Neural progenitor cell (in vitro differentiated cells): ENCODE measurements at regions not wholly inside any gene's neighbourhood (a gene's known extent, or its start where the extent isn't known, plus 50 kb on each side); places are given as distances from the start of the nearest gene placed in this dataset.
A peak's percentile ranks its signal among the peaks of the same experiment; 100 is the strongest.

Source experiments
- DNase-seq: peaks from one replicate; pipeline ENCODE4 v3.0.0-alpha.2; 2016; ENCODE audit warnings: low spot score
- H2AFZ ChIP-seq: fragments of 200-600 bp; sonication (generic); replicated peaks from 2 replicates; pipeline ENCODE4 v1.6.1; 2016; ENCODE audit warnings: antibody characterized with exemption
- H3F3A ChIP-seq: fragments of 200-600 bp; sonication (generic); 2 replicates; pipeline ENCODE4 v1.6.1; 2016; ENCODE audit warnings: antibody characterized with exemption, low read depth
- H3K27ac ChIP-seq: fragments of 200-600 bp; sonication (generic); 2 replicates; pipeline ENCODE4 v1.5.1; 2016; ENCODE audit warnings: mild to moderate bottlenecking
- H3K27me3 ChIP-seq: fragments of 200-600 bp; sonication (generic); 2 replicates; pipeline ENCODE4 v1.6.1; 2016; ENCODE audit warnings: mild to moderate bottlenecking, moderate library complexity
- H3K36me3 ChIP-seq: fragments of 200-600 bp; sonication (generic); 2 replicates; pipeline ENCODE4 v1.5.1; 2016
- H3K4me1 ChIP-seq: fragments of 200-600 bp; sonication (generic); 2 replicates; pipeline ENCODE4 v1.6.1; 2016; ENCODE audit warnings: mixed run types
- H3K4me2 ChIP-seq: fragments of 200-600 bp; sonication (generic); 2 replicates; pipeline ENCODE4 v1.6.1; 2016
- H3K4me3 ChIP-seq: fragments of 200-600 bp; sonication (generic); 2 replicates; pipeline ENCODE4 v1.5.1; 2016
- H3K79me2 ChIP-seq: fragments of 200-600 bp; sonication (generic); 2 replicates; pipeline ENCODE4 v1.6.1; 2016; ENCODE audit warnings: low read depth
- H3K9ac ChIP-seq: fragments of 200-600 bp; sonication (generic); 2 replicates; pipeline ENCODE4 v1.6.1; 2016
- H3K9me3 ChIP-seq: fragments of 200-600 bp; sonication (generic); 2 replicates; pipeline ENCODE4 v1.5.1; 2016; ENCODE audit warnings: low read depth
- H4K20me1 ChIP-seq: fragments of 200-600 bp; sonication (generic); 2 replicates; pipeline ENCODE4 v1.6.1; 2016; ENCODE audit warnings: low read depth
- H3K27ac Mint-ChIP-seq: 3 replicates; pipeline ENCODE4 v1.8.0; 2021; ENCODE audit warnings: mixed read lengths
- H3K27me3 Mint-ChIP-seq: 2 replicates; pipeline ENCODE4 v1.8.0; 2022; ENCODE audit warnings: low read depth, mild to moderate bottlenecking, inconsistent platforms, moderate library complexity, mixed read lengths; ENCODE audit not compliant: insufficient read depth
- H3K36me3 Mint-ChIP-seq: 3 replicates; pipeline ENCODE4 v1.8.0; 2021; ENCODE audit warnings: mixed read lengths
- H3K4me1 Mint-ChIP-seq: 3 replicates; pipeline ENCODE4 v1.8.0; 2021; ENCODE audit warnings: mixed read lengths
- H3K4me3 Mint-ChIP-seq: 3 replicates; pipeline ENCODE4 v1.8.0; 2021; ENCODE audit warnings: mild to moderate bottlenecking, moderate library complexity, mixed read lengths
- H3K9me3 Mint-ChIP-seq: 3 replicates; pipeline ENCODE4 v1.8.0; 2020; ENCODE audit warnings: mixed read lengths
- EZH2 ChIP-seq: fragments of 200-600 bp; sonication (generic); IDR thresholded peaks from 2 replicates; pipeline ENCODE4 v1.6.1; 2017; ENCODE audit warnings: antibody characterized with exemption, mild to moderate bottlenecking, moderate library complexity
- EZH2phosphoT487 ChIP-seq: fragments of 200-600 bp; sonication (generic); IDR thresholded peaks from 2 replicates; pipeline ENCODE4 v1.6.1; 2017; ENCODE audit warnings: antibody characterized with exemption
- TF ChIP-seq, protein P1 (sequence below): fragments of 200-600 bp; sonication (generic); IDR thresholded peaks from 2 replicates; pipeline ENCODE4 v1.5.1; 2017; ENCODE audit warnings: antibody characterized with exemption, mild to moderate bottlenecking

DNA sequence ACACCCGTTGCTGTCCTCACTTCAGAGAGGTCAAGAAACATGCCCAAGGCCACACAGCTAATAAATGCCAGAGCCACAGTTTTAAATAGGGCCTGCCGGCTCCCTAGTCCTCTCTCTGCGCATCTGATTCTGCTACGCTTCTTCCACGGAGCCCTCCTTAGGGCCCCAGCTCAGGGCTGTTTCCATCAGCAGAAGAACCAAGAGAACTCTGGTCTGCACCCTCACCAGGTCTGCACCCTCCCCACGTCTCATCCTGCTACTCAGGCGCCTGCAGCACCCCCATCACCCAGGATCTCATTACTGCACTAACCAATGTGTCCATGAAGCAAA is 79.5 kb upstream of the NKD1 start:
- peak overlapping the region; percentile 87 for H3K27ac Mint-ChIP-seq
- H3K36me3 Mint-ChIP-seq = no peaks in the 10 kb centered on the region
- H3K27me3 ChIP-seq = peaks cover 43% of the 10 kb centered on the region
- H3K27ac ChIP-seq = no peak overlapping the region
- no peaks in the 10 kb centered on the region for H3K79me2 ChIP-seq
- TF ChIP-seq EZH2phosphoT487 = no peak
- TF ChIP-seq, protein P1, sequence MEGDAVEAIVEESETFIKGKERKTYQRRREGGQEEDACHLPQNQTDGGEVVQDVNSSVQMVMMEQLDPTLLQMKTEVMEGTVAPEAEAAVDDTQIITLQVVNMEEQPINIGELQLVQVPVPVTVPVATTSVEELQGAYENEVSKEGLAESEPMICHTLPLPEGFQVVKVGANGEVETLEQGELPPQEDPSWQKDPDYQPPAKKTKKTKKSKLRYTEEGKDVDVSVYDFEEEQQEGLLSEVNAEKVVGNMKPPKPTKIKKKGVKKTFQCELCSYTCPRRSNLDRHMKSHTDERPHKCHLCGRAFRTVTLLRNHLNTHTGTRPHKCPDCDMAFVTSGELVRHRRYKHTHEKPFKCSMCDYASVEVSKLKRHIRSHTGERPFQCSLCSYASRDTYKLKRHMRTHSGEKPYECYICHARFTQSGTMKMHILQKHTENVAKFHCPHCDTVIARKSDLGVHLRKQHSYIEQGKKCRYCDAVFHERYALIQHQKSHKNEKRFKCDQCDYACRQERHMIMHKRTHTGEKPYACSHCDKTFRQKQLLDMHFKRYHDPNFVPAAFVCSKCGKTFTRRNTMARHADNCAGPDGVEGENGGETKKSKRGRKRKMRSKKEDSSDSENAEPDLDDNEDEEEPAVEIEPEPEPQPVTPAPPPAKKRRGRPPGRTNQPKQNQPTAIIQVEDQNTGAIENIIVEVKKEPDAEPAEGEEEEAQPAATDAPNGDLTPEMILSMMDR = no peak
- peaks cover 8% of the 10 kb centered on the region for H3K9me3 Mint-ChIP-seq
- H3K4me1 ChIP-seq = peaks cover 31% of the 10 kb centered on the region
- no peak overlapping the region for H3K9ac ChIP-seq
- no peak for DNase-seq
- no peak overlapping the region for H2AFZ ChIP-seq
- H3F3A ChIP-seq = peaks cover 35% of the 10 kb centered on the region
- H3K4me3 Mint-ChIP-seq = peak overlapping the region; percentile 79
- peaks cover 8% of the 10 kb centered on the region for H3K27me3 Mint-ChIP-seq
- H3K4me2 ChIP-seq = peak overlapping the region; percentile 88
- H3K4me3 ChIP-seq = peak overlapping the region; percentile 45
- H4K20me1 ChIP-seq = no peaks in the 10 kb centered on the region
- no peaks in the 10 kb centered on the region for H3K36me3 ChIP-seq
- H3K9me3 ChIP-seq = no peaks in the 10 kb centered on the region
- peaks cover 59% of the 10 kb centered on the region for H3K4me1 Mint-ChIP-seq

DNA sequence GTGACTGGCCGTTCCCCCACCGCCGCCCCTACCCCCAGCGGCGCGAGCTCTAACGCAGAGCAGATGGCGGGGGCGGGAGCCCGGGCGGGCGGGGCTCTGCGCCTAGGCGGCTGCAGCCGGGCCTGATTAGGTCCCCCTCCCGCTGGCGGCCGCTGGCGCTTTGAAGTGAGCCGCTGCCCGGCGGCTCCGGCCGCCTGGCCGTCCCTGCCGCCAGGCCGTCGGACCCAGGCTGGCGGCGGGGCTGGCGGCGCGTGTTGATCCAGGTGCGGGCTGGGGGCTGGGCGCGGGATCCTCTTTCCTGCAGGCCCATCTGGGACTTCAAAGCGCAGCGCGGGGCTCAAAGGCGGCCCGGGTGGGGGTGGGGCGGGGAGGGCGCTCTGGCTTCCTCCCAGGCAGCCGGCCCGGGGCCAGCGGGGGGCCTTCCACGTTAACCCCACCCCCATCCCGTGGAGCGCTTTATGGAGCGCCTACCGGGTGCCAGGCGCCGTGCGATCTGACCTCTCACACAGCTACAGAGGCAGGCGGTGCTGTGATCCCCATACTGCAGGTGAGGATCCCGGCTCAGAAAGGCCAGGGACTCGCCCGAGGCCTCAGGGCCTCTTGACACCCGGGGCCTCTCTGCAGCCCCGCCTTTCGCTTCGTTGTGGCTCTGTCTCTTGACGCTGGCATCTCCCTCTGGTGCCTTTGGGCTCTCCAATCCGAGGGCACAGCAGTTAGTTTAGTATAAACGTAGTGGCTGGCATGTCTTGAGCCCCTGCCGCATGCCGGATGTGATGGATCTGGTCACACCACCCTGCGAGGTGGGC is 80.0 kb upstream of the NKD1 start:
- peaks cover 35% of the 10 kb centered on the region for H3F3A ChIP-seq
- H3K36me3 Mint-ChIP-seq = no peaks in the 10 kb centered on the region

DNA sequence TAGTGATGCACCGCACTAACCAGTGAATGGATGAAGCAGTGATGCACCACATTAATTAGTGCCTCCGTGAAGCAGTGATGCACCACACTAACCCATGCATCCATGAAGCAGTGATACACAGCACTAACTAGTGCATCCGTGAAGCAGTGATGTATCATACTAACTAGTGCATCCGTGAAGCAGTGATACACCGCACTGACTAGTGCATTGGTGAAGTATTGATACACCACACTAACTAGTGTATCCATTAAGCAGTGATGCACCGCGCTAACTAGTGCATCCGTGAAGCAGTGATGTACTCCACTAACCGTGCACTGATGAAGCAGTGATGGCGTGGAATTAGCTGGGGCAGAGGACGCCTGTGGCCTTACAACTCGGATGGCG is 80.6 kb upstream of the NKD1 start:
- peak overlapping the region; percentile 88 for H3K27ac Mint-ChIP-seq
- Histone ChIP-seq H3K27me3 (peaks cover 54% of the 10 kb centered on the region), H3K79me2 (no peaks in the 10 kb centered on the region), H3K9me3 (no peaks in the 10 kb centered on the region), H3K4me3 (peak overlapping the region; percentile 45), H3K4me1 (peaks cover 43% of the 10 kb centered on the region), H3K36me3 (no peaks in the 10 kb centered on the region), H3F3A (peaks cover 35% of the 10 kb centered on the region), H2AFZ (no peak overlapping the region), H3K9ac (no peak overlapping the region), H3K4me2 (peak overlapping the region; percentile 88), H3K27ac (no peak overlapping the region), H4K20me1 (peaks cover 8% of the 10 kb centered on the region)
- TF ChIP-seq EZH2 (no peak), EZH2phosphoT487 (no peak)
- TF ChIP-seq, protein P1 = no peak
- H3K4me1 Mint-ChIP-seq = peaks cover 67% of the 10 kb centered on the region
- no peak for DNase-seq
- peaks cover 8% of the 10 kb centered on the region for H3K9me3 Mint-ChIP-seq
- H3K4me3 Mint-ChIP-seq = peak overlapping the region; percentile 78
- H3K36me3 Mint-ChIP-seq = no peaks in the 10 kb centered on the region
- peaks cover 4% of the 10 kb centered on the region for H3K27me3 Mint-ChIP-seq

More for the DNA sequence above, 80.0 kb upstream of the NKD1 start:
- H3K27me3 ChIP-seq = peaks cover 48% of the 10 kb centered on the region
- no peaks in the 10 kb centered on the region for H3K79me2 ChIP-seq
- Mint-ChIP-seq H3K9me3 (peaks cover 8% of the 10 kb centered on the region), H3K4me3 (peak overlapping the region; percentile 79), H3K27ac (peak overlapping the region; percentile 88), H3K27me3 (peaks cover 7% of the 10 kb centered on the region), H3K4me1 (peaks cover 61% of the 10 kb centered on the region)
- peak; percentile 93 for DNase-seq
- H3K9ac ChIP-seq = no peak overlapping the region
- H3K4me3 ChIP-seq = peak overlapping the region; percentile 45
- peaks cover 37% of the 10 kb centered on the region for H3K4me1 ChIP-seq
- H3K36me3 ChIP-seq = no peaks in the 10 kb centered on the region
- H3K4me2 ChIP-seq = peak overlapping the region; percentile 88
- TF ChIP-seq EZH2phosphoT487 (no peak), EZH2 (no peak)
- TF ChIP-seq, protein P1 = no peak
- H4K20me1 ChIP-seq = peaks cover 3% of the 10 kb centered on the region
- H3K27ac ChIP-seq = no peak overlapping the region
- H2AFZ ChIP-seq = no peak overlapping the region
- no peaks in the 10 kb centered on the region for H3K9me3 ChIP-seq
